ENCODE measurements at regions not wholly inside any gene's neighbourhood (a gene's known extent, or its start where the extent isn't known, plus 50 kb on each side); places are given as distances from the start of the nearest gene placed in this dataset.

DNA sequence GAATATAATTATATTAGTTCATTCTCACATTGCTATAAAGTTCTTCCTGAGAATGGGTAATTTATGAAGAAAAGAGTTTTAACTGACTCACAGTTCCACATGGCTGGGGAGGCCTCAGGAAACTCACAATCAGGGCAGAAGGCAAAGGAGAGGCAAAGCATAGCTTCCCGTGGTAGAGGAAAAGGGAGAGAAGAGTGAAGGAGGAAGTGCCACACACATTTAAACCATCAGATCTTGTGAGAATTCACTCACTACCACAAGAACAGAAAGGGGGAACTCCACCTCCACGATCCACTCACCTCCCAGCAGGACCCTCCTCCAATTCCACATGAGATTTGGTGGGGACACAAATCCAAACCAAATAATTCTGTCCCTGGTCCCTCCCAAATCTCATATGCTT, 773.4 kb upstream of the INTU start:
- H3K9me3 ChIP-seq (replicated peaks; ENCODE audit: control insufficient read depth, insufficient read depth, low read length), result no peaks in the 10 kb centered on the region
- no peak for ATAC-seq
- ChIA-PET RAD21 (ENCODE audit: unreplicated experiment) (no interaction called here), SMC1A (ENCODE audit: uncharacterized antibody, unreplicated experiment) (no interaction called here), CTCF (interaction anchor here (0.5 kb wide), 1 partner anchor 11 kb away, joined by 3 read pairs; no protein-coding TSS in a partner anchor), POLR2A (no interaction called here)
- H2AFZ ChIP-seq (ENCODE audit: control insufficient read depth, low read depth, low read length), result no peak overlapping the region
- no peak for TF ChIP-seq SMAD5 (IDR thresholded peaks at IDR 0.05; ENCODE audit: low read depth)
- TF ChIP-seq, protein P1, sequence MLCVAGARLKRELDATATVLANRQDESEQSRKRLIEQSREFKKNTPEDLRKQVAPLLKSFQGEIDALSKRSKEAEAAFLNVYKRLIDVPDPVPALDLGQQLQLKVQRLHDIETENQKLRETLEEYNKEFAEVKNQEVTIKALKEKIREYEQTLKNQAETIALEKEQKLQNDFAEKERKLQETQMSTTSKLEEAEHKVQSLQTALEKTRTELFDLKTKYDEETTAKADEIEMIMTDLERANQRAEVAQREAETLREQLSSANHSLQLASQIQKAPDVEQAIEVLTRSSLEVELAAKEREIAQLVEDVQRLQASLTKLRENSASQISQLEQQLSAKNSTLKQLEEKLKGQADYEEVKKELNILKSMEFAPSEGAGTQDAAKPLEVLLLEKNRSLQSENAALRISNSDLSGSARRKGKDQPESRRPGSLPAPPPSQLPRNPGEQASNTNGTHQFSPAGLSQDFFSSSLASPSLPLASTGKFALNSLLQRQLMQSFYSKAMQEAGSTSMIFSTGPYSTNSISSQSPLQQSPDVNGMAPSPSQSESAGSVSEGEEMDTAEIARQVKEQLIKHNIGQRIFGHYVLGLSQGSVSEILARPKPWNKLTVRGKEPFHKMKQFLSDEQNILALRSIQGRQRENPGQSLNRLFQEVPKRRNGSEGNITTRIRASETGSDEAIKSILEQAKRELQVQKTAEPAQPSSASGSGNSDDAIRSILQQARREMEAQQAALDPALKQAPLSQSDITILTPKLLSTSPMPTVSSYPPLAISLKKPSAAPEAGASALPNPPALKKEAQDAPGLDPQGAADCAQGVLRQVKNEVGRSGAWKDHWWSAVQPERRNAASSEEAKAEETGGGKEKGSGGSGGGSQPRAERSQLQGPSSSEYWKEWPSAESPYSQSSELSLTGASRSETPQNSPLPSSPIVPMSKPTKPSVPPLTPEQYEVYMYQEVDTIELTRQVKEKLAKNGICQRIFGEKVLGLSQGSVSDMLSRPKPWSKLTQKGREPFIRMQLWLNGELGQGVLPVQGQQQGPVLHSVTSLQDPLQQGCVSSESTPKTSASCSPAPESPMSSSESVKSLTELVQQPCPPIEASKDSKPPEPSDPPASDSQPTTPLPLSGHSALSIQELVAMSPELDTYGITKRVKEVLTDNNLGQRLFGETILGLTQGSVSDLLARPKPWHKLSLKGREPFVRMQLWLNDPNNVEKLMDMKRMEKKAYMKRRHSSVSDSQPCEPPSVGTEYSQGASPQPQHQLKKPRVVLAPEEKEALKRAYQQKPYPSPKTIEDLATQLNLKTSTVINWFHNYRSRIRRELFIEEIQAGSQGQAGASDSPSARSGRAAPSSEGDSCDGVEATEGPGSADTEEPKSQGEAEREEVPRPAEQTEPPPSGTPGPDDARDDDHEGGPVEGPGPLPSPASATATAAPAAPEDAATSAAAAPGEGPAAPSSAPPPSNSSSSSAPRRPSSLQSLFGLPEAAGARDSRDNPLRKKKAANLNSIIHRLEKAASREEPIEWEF (IDR thresholded peaks at IDR 0.05; ENCODE audit: insufficient replicate concordance, low read depth, low read length), result no peak
- TF ChIP-seq, protein P2, sequence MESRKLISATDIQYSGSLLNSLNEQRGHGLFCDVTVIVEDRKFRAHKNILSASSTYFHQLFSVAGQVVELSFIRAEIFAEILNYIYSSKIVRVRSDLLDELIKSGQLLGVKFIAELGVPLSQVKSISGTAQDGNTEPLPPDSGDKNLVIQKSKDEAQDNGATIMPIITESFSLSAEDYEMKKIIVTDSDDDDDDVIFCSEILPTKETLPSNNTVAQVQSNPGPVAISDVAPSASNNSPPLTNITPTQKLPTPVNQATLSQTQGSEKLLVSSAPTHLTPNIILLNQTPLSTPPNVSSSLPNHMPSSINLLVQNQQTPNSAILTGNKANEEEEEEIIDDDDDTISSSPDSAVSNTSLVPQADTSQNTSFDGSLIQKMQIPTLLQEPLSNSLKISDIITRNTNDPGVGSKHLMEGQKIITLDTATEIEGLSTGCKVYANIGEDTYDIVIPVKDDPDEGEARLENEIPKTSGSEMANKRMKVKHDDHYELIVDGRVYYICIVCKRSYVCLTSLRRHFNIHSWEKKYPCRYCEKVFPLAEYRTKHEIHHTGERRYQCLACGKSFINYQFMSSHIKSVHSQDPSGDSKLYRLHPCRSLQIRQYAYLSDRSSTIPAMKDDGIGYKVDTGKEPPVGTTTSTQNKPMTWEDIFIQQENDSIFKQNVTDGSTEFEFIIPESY (IDR thresholded peaks at IDR 0.05), result no peak
- no peak for TF ChIP-seq EED (IDR thresholded peaks at IDR 0.05; ENCODE audit: low read depth)
- DNase-seq (ENCODE audit: low read depth, low spot score), result no peak
- FAIRE-seq, result no peak
- no peak overlapping the region for H3K9ac ChIP-seq (ENCODE audit: control insufficient read depth, insufficient read depth, low read length)
- in situ Hi-C loops (cut with MboI) (no loop called here), intact Hi-C loops (cut with micrococcal nuclease; ENCODE audit: unreplicated experiment) (no loop called here)
- H3K4me2 ChIP-seq (ENCODE audit: control insufficient read depth, insufficient read depth), result no peak overlapping the region
- no peaks in the 10 kb centered on the region for H3K79me2 ChIP-seq (ENCODE audit: control insufficient read depth, insufficient read depth, low read length)
- no TSS peak for BruUV-seq (replicated peaks)
- no peak overlapping the region for H3K4me3 ChIP-seq
- H3K36me3 ChIP-seq (ENCODE audit: control insufficient read depth in 2 of 2, insufficient read depth in 2 of 2, low read length in 1 of 2), result no peaks in the 10 kb centered on the region
- H3K4me1 ChIP-seq (ENCODE audit: control insufficient read depth, insufficient read depth, low read length), result no peaks in the 10 kb centered on the region
- no peaks in the 10 kb centered on the region for H3K27me3 ChIP-seq (replicated peaks in 1 of 2; ENCODE audit: control insufficient read depth in 2 of 2, insufficient read depth in 2 of 2, low read length in 1 of 2)
- no peak overlapping the region for H3K27ac ChIP-seq (ENCODE audit: control insufficient read depth, insufficient read depth)
- no peaks in the 10 kb centered on the region for H4K20me1 ChIP-seq (ENCODE audit: control insufficient read depth, insufficient read depth)
- WGBS (ENCODE audit: insufficient coverage, insufficient replicate concordance, low lambda C conversion rate, missing lambda C conversion rate), result 10% methylated on average over 2 of the region's 2 CpGs
